Endothelial cell of umbilical vein (primary cell): ENCODE measurements at regions not wholly inside any gene's neighbourhood (a gene's known extent, or its start where the extent isn't known, plus 50 kb on each side); places are given as distances from the start of the nearest gene placed in this dataset.

ENCODE experiments used
- BruUV-seq: library from RNA; stranded (reverse); fragments of 400-500 nt; replicated peaks from 2 replicates; lab custom pipeline; 2021; lab: Mats Ljungman, UMichigan
- CTCF ChIA-PET: fragments of 300-600, 350-600 bp; sonication (Branson Sonifier 250); formaldehyde crosslinking; loops from one replicate; lab custom pipeline; 2021; ENCODE audit warnings: antibody characterized with exemption, inconsistent platforms; lab: Charles Lee
- POLR2A ChIA-PET: fragments of 300-600, 350-600 bp; sonication (Branson Sonifier 250); formaldehyde crosslinking; loops from one replicate; lab custom pipeline; 2021; ENCODE audit warnings: antibody characterized with exemption, inconsistent platforms; lab: Charles Lee
- DNase-seq: peaks from one replicate; pipeline ENCODE4 v3.0.0-alpha.2; 2011; ENCODE audit warnings: low read depth, low spot score
- FAIRE-seq: peaks from 2 replicates; lab custom pipeline; 2011; peaks lifted over from hg19 to GRCh38; lab: Jason Lieb, UNC
- H2AFZ ChIP-seq: 2 replicates; pipeline ENCODE4 v1.6.0; 2012; ENCODE audit warnings: low read depth, low read length, control low read depth, inconsistent platforms
- H3K27ac ChIP-seq: 2 replicates; pipeline ENCODE4 v1.5.1; 2011; ENCODE audit warnings: low read depth, mild to moderate bottlenecking, control low read depth, low read length, moderate library complexity; ENCODE audit not compliant: insufficient read depth
- H3K27me3 ChIP-seq, 2 experiments: 2 replicates each; pipeline versions ENCODE4 v1.6.0 to v1.6.1; 2011; ENCODE audit warnings: low read length in 2 of 2, mixed read lengths in 1 of 2; ENCODE audit not compliant: control insufficient read depth in 2 of 2, insufficient read depth in 2 of 2
- H3K36me3 ChIP-seq, 2 experiments: 2 replicates in 1 of 2; 3 replicates in 1 of 2; pipeline ENCODE4 v1.5.1; 2011; ENCODE audit warnings: low read length in 2 of 2, mild to moderate bottlenecking in 1 of 2, moderate library complexity in 1 of 2; ENCODE audit not compliant: control insufficient read depth in 2 of 2, insufficient read depth in 2 of 2; ENCODE audit errors: extremely low read depth in 1 of 2
- H3K4me1 ChIP-seq: 3 replicates; pipeline ENCODE4 v1.5.1; 2011; ENCODE audit warnings: mild to moderate bottlenecking, low read length; ENCODE audit not compliant: control insufficient read depth, insufficient read depth; ENCODE audit errors: extremely low read depth
- H3K4me2 ChIP-seq: 2 replicates; pipeline ENCODE4 v1.6.1; 2011; ENCODE audit warnings: low read length, control low read depth, mixed read lengths; ENCODE audit not compliant: insufficient read depth
- H3K4me3 ChIP-seq, 3 experiments: fragments of 200-600 bp in 1 of 3; sonication (generic), shearing (Covaris generic) in 1 of 3; replicated peaks in 1 of 3; 2 replicates each; pipeline ENCODE4 v1.5.1; 2011 to 2016; ENCODE audit warnings: control low read depth in 3 of 3, low read length in 3 of 3, mild to moderate bottlenecking in 2 of 3, inconsistent platforms in 1 of 3, low read depth in 1 of 3, moderate library complexity in 1 of 3; ENCODE audit not compliant: insufficient read depth in 1 of 3
- H3K79me2 ChIP-seq: 2 replicates; pipeline ENCODE4 v1.6.0; 2012; ENCODE audit warnings: low read length, inconsistent platforms; ENCODE audit not compliant: control insufficient read depth, insufficient read depth
- H3K9ac ChIP-seq: replicated peaks from 2 replicates; pipeline ENCODE3; 2011; ENCODE audit warnings: low read length, control low read depth; ENCODE audit not compliant: insufficient read depth; ENCODE audit errors: extremely low read depth
- H3K9me1 ChIP-seq: replicated peaks from 3 replicates; pipeline ENCODE4 v1.6.0; 2011; ENCODE audit warnings: mild to moderate bottlenecking, low read length; ENCODE audit not compliant: control insufficient read depth, insufficient read depth; ENCODE audit errors: extremely low read depth
- H3K9me3 ChIP-seq: replicated peaks from 2 replicates; pipeline ENCODE4 v1.5.1; 2012; ENCODE audit warnings: low read length, inconsistent platforms; ENCODE audit not compliant: control insufficient read depth, insufficient read depth
- H4K20me1 ChIP-seq: replicated peaks from 2 replicates; pipeline ENCODE3; 2011; ENCODE audit warnings: mild to moderate bottlenecking, low read length; ENCODE audit not compliant: control insufficient read depth, insufficient read depth; ENCODE audit errors: extremely low read depth
- CTCF ChIP-seq, 2 donors: IDR thresholded peaks; 1 replicate in 1 of 2; 2 replicates in 1 of 2; pipeline ENCODE4 v1.5.1; 2011; ENCODE audit warnings: low read length in 2 of 2, mild to moderate bottlenecking in 2 of 2, moderate library complexity in 2 of 2, control low read depth in 1 of 2, inconsistent platforms in 1 of 2, low read depth in 1 of 2; ENCODE audit not compliant: insufficient read depth in 1 of 2; ENCODE audit errors: extremely low read depth in 1 of 2
- EZH2 ChIP-seq: IDR thresholded peaks from 2 replicates; pipeline ENCODE4 v1.6.1; 2012; ENCODE audit warnings: borderline replicate concordance, low read depth, mild to moderate bottlenecking, moderate library complexity, low read length, inconsistent platforms; ENCODE audit not compliant: severe bottlenecking
- FOS ChIP-seq: IDR thresholded peaks from 2 replicates; pipeline ENCODE4 v1.6.1; 2011; ENCODE audit warnings: mild to moderate bottlenecking, low read length, moderate library complexity, borderline replicate concordance; ENCODE audit not compliant: insufficient read depth
- GATA2 ChIP-seq: IDR thresholded peaks from 2 replicates; pipeline ENCODE4 v1.7.0; 2011; ENCODE audit warnings: low read depth, mild to moderate bottlenecking, moderate library complexity, mixed read lengths, low read length; ENCODE audit not compliant: insufficient read length, insufficient read depth
- JUN ChIP-seq: IDR thresholded peaks from 2 replicates; pipeline ENCODE4 v1.6.1; 2011; ENCODE audit warnings: borderline replicate concordance, low read depth; ENCODE audit not compliant: insufficient read length, insufficient read depth
- MYC ChIP-seq: IDR thresholded peaks from one replicate; pipeline ENCODE4 v1.6.1; 2011; ENCODE audit warnings: mild to moderate bottlenecking, low read depth, low read length
- POLR2A ChIP-seq: IDR thresholded peaks from 2 replicates; pipeline ENCODE4 v1.6.1; 2012; ENCODE audit warnings: low read depth, mild to moderate bottlenecking, control low read depth, low read length
- POLR2AphosphoS5 ChIP-seq: IDR thresholded peaks from 2 replicates; pipeline ENCODE4 v1.6.1; 2012; ENCODE audit warnings: low read depth, mild to moderate bottlenecking, control low read depth, low read length, moderate library complexity; ENCODE audit not compliant: insufficient read depth
- dilution Hi-C: fragments of 300-500 bp; cut with MboI; formaldehyde crosslinking; loops from one replicate; pipeline ENCODE4 v1.15.0; 2019; ENCODE audit warnings: low sequenced_read_pairs; ENCODE audit not compliant: extremely low pct_ligation_motif_present
- intact Hi-C: fragments of 100-400 bp; cut with micrococcal nuclease; formaldehyde crosslinking; loops from one replicate; pipeline ENCODE4 v1.10.0; 2022
- TF ChIP-seq, protein P1 (sequence below): IDR thresholded peaks from 2 replicates; pipeline ENCODE4 v1.6.1; 2011; ENCODE audit not compliant: insufficient read depth, insufficient read length

DNA sequence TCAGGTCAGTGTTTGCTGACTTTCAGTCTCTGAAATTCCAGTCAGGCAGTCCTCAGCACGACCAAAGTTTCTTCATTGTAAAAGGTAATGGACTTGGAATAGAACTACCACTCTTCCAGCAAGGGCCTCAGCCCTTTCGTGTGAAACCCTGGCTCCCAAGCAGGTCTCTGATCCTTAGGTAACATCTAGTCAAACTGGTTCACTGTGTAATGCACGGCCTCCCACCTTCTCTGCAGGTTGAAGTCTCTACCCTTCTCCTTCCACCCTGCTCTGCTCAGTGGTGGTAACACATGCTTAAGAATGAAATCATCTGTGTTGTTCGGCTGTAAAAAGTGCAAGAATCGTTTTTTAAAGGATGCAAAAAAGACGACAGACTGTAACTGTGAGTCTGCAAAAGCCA is 287.2 kb upstream of the POU3F2 start:
- no peaks in the 10 kb centered on the region for H3K9me1 ChIP-seq
- no peaks in the 10 kb centered on the region for H3K79me2 ChIP-seq
- H3K4me1 ChIP-seq = no peaks in the 10 kb centered on the region
- no peak overlapping the region for H3K27ac ChIP-seq
- no peaks in the 10 kb centered on the region for H3K27me3 ChIP-seq
- no peaks in the 10 kb centered on the region for H4K20me1 ChIP-seq
- H2AFZ ChIP-seq = no peak overlapping the region
- intact Hi-C loops (no loop called here), dilution Hi-C loops (no loop called here)
- DNase-seq (no peak), FAIRE-seq (no peak)
- H3K4me2 ChIP-seq = no peak overlapping the region
- H3K4me3 ChIP-seq = no peak overlapping the region
- BruUV-seq = no TSS peak
- TF ChIP-seq, protein P1, sequence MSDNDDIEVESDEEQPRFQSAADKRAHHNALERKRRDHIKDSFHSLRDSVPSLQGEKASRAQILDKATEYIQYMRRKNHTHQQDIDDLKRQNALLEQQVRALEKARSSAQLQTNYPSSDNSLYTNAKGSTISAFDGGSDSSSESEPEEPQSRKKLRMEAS = no peak
- TF ChIP-seq POLR2A (no peak), CTCF (IDR thresholded peaks at IDR 0.05; ENCODE audit: extremely low read depth in 1 of 2, insufficient read depth in 1 of 2, low read depth in 1 of 2, low read length in 2 of 2) (no peak), POLR2AphosphoS5 (no peak)
- H3K36me3 ChIP-seq = no peaks in the 10 kb centered on the region
- ChIA-PET CTCF (no interaction called here), POLR2A (no interaction called here)
- peaks cover 2% of the 10 kb centered on the region for H3K9me3 ChIP-seq
- no peak overlapping the region for H3K9ac ChIP-seq

- no peaks in the 10 kb centered on the region for H3K4me1 ChIP-seq
- ChIA-PET POLR2A (no interaction called here), CTCF (no interaction called here)
- no peaks in the 10 kb centered on the region for H3K79me2 ChIP-seq
- intact Hi-C loops (no loop called here), dilution Hi-C loops (no loop called here)
- no peak for TF ChIP-seq POLR2A
- TF ChIP-seq MYC = no peak
- no peak for TF ChIP-seq CTCF (IDR thresholded peaks at IDR 0.05; ENCODE audit: extremely low read depth in 1 of 2, insufficient read depth in 1 of 2, low read depth in 1 of 2, low read length in 2 of 2)
- no peak for TF ChIP-seq FOS
- TF ChIP-seq EZH2 = no peak
- no peak for TF ChIP-seq GATA2
- TF ChIP-seq JUN = no peak
- TF ChIP-seq, protein P1 = no peak
- TF ChIP-seq POLR2AphosphoS5 = no peak
- DNase-seq (no peak), FAIRE-seq (no peak)
- peaks cover 2% of the 10 kb centered on the region for H3K9me3 ChIP-seq
- BruUV-seq = no TSS peak
- H3K9ac ChIP-seq = no peak overlapping the region
- H4K20me1 ChIP-seq = no peaks in the 10 kb centered on the region
- no peaks in the 10 kb centered on the region for H3K9me1 ChIP-seq
- no peaks in the 10 kb centered on the region for H3K27me3 ChIP-seq
- no peak overlapping the region for H3K27ac ChIP-seq
- H3K4me3 ChIP-seq = no peak overlapping the region
- H2AFZ ChIP-seq = no peak overlapping the region
- H3K4me2 ChIP-seq = no peak overlapping the region
- H3K36me3 ChIP-seq = no peaks in the 10 kb centered on the region
Observed at GRCh38 chr6:98547634-98548033, 286.7 kb upstream of the POU3F2 start.
